K562 (cell line): ENCODE measurements at regions not wholly inside any gene's neighbourhood (a gene's known extent, or its start where the extent isn't known, plus 50 kb on each side); places are given as distances from the start of the nearest gene placed in this dataset.

Experiments used
- ATAC-seq: fragments of 200-7000 bp; cut with Tn5 transposase; 3 replicates; pipeline ENCODE4 v1.9.1; 2020; ENCODE audit warnings: moderate library complexity
- BruUV-seq: library from RNA; stranded (reverse); fragments of 400-500 nt; replicated peaks from 2 replicates; lab custom pipeline; 2021; lab: Mats Ljungman, UMichigan
- CTCF ChIA-PET: fragments of 300-600 bp; formaldehyde crosslinking; extraction: SDS; loops from one replicate; lab custom pipeline; 2021; ENCODE audit warnings: low intra/inter-chr PET ratio; lab: Yijun Ruan, JAX
- POLR2A ChIA-PET: fragments of 300-600, 350-650 bp; sonication (Branson Sonifier 250); formaldehyde crosslinking; extraction: SDS; loops from one replicate; lab custom pipeline; 2021; ENCODE audit warnings: antibody characterized with exemption, inconsistent platforms; lab: Yijun Ruan, JAX
- DNase-seq, 4 experiments: peaks; one replicate each; pipeline versions ENCODE4 v3.0.0 to v3.0.0-alpha.2; 2011 to 2018; ENCODE audit warnings: low spot score in 3 of 4, mixed read lengths in 3 of 4; ENCODE audit errors: extremely low read depth in 1 of 4
- FAIRE-seq: peaks from 2 replicates; lab custom pipeline; 2011; peaks lifted over from hg19 to GRCh38; lab: Jason Lieb, UNC
- H2AFZ ChIP-seq: 2 replicates; pipeline ENCODE4 v1.6.0; 2011; ENCODE audit warnings: low read depth, low read length, control low read depth, inconsistent platforms
- H3K27ac ChIP-seq: fragments of 200-600 bp; 3 replicates; pipeline ENCODE4 v1.8.0; 2011; ENCODE audit warnings: low read depth, mild to moderate bottlenecking, control low read depth, inconsistent platforms, low read length, moderate library complexity, mixed read lengths; ENCODE audit errors: extremely low read depth
- H3K27me3 ChIP-seq, 2 experiments: fragments of 300-600 bp in 1 of 2; 2 replicates in 1 of 2; 3 replicates in 1 of 2; pipeline versions ENCODE4 v1.6.0 to v1.8.0; 2011; ENCODE audit warnings: inconsistent platforms in 2 of 2, low read length in 2 of 2, mild to moderate bottlenecking in 1 of 2, mixed read lengths in 1 of 2, moderate library complexity in 1 of 2; ENCODE audit not compliant: control insufficient read depth in 2 of 2, insufficient read depth in 2 of 2
- H3K36me3 ChIP-seq: fragments of 300-600 bp; 3 replicates; pipeline ENCODE4 v1.8.0; 2011; ENCODE audit warnings: mild to moderate bottlenecking, low read length, inconsistent platforms; ENCODE audit not compliant: control insufficient read depth, insufficient read depth
- H3K4me1 ChIP-seq, 2 experiments: fragments of 200-600 bp in 1 of 2; replicated peaks in 1 of 2; 2 replicates in 1 of 2; 3 replicates in 1 of 2; pipeline versions ENCODE4 v1.5.1 to v1.8.0; 2011; ENCODE audit warnings: inconsistent platforms in 2 of 2, low read length in 2 of 2, mild to moderate bottlenecking in 1 of 2, mixed read lengths in 1 of 2, moderate library complexity in 1 of 2; ENCODE audit not compliant: control insufficient read depth in 2 of 2, insufficient read depth in 2 of 2
- H3K4me2 ChIP-seq: 2 replicates; pipeline ENCODE4 v1.6.1; 2011; ENCODE audit warnings: low read length, control low read depth, inconsistent platforms, mixed read lengths; ENCODE audit not compliant: insufficient read depth
- H3K4me3 ChIP-seq: fragments of 200-600 bp; sonication (generic), shearing (Covaris generic); 2 replicates; pipeline ENCODE4 v1.5.1; 2016; ENCODE audit warnings: control low read depth, inconsistent platforms
- H3K79me2 ChIP-seq: fragments of 200-600 bp; 3 replicates; pipeline ENCODE4 v1.8.0; 2011; ENCODE audit warnings: low read length, inconsistent platforms; ENCODE audit not compliant: control insufficient read depth, insufficient read depth
- H3K9ac ChIP-seq, 2 experiments: 2 replicates each; pipeline versions ENCODE4 v1.6.0 to v1.6.1; 2011; ENCODE audit warnings: low read depth in 2 of 2, low read length in 2 of 2, control low read depth in 1 of 2, inconsistent platforms in 1 of 2, mild to moderate bottlenecking in 1 of 2, mixed read lengths in 1 of 2; ENCODE audit not compliant: insufficient read depth in 1 of 2
- H3K9me1 ChIP-seq: one replicate; pipeline ENCODE4 v1.6.0; 2011; ENCODE audit warnings: inconsistent platforms, mild to moderate bottlenecking, low read length, moderate library complexity; ENCODE audit not compliant: control insufficient read depth, insufficient read depth
- H3K9me3 ChIP-seq: replicated peaks from 2 replicates; pipeline ENCODE4 v1.5.1; 2011; ENCODE audit warnings: low read depth, low read length, inconsistent platforms; ENCODE audit not compliant: control insufficient read depth, insufficient read depth
- H4K20me1 ChIP-seq: replicated peaks from 2 replicates; pipeline ENCODE4 v1.6.1; 2011; ENCODE audit warnings: low read length, inconsistent platforms, mixed read lengths; ENCODE audit not compliant: control insufficient read depth, insufficient read depth
- DLX4 ChIP-seq: fragments of 250-450 bp; sonication (Bioruptor Pico); IDR thresholded peaks from 2 replicates; pipeline ENCODE4 v1.6.1; 2021; ENCODE audit warnings: mild to moderate bottlenecking
- FOXA1 ChIP-seq: fragments of 450-650 bp; IDR thresholded peaks from 2 replicates; pipeline ENCODE4 v1.6.1; 2016; ENCODE audit warnings: mild to moderate bottlenecking, borderline replicate concordance
- GTF2A2 ChIP-seq: IDR thresholded peaks from 2 replicates; pipeline ENCODE4 v1.6.1; 2016; ENCODE audit warnings: mild to moderate bottlenecking, missing genetic modification characterization, missing compliant biosample characterization
- IRF9 ChIP-seq: fragments of 450-650 bp; IDR thresholded peaks from 2 replicates; pipeline ENCODE4 v1.6.1; 2016; ENCODE audit warnings: missing biosample characterization, missing genetic modification characterization
- PML ChIP-seq: IDR thresholded peaks from 2 replicates; pipeline ENCODE4 v1.6.1; 2012; ENCODE audit warnings: low read length, inconsistent platforms
- PRDM10 ChIP-seq: fragments of 450-650 bp; IDR thresholded peaks from 2 replicates; pipeline ENCODE4 v1.6.1; 2018; ENCODE audit not compliant: partially characterized antibody
- ZBTB49 ChIP-seq: sonication (generic); formaldehyde crosslinking; IDR thresholded peaks from 2 replicates; pipeline ENCODE4 v1.8.0; 2022; ENCODE audit warnings: missing genetic modification reagents, mild to moderate bottlenecking, borderline replicate concordance
- ZNF124 ChIP-seq: sonication (generic); formaldehyde crosslinking; IDR thresholded peaks from 2 replicates; pipeline ENCODE4 v1.8.1; 2022; ENCODE audit warnings: missing genetic modification reagents
- ZNF280B ChIP-seq: fragments of 250-450 bp; sonication (Bioruptor Pico); IDR thresholded peaks from 2 replicates; pipeline ENCODE4 v1.5.1; 2021; ENCODE audit warnings: mild to moderate bottlenecking
- ZNF384 ChIP-seq: IDR thresholded peaks from 2 replicates; pipeline ENCODE4 v1.6.1; 2012; ENCODE audit warnings: low read depth, low read length, improper control_type of control experiment
- ZNF589 ChIP-seq: fragments of 200-800 bp; sonication (Bioruptor generic); IDR thresholded peaks from 2 replicates; pipeline ENCODE4 v1.6.1; 2016; ENCODE audit warnings: low read depth, missing genetic modification characterization, missing compliant biosample characterization
- ZNF785 ChIP-seq: fragments of 250-450 bp; sonication (Bioruptor Pico); IDR thresholded peaks from 2 replicates; pipeline ENCODE4 v1.4.0; 2020; ENCODE audit warnings: mild to moderate bottlenecking
- WGBS: fragments of 100-300 bp; shearing (Covaris generic); methylation state at CpG from one replicate; pipeline ENCODE4 v1.1.6; 2016; ENCODE audit warnings: low coverage, mixed read lengths; ENCODE audit not compliant: insufficient coverage; ENCODE audit errors: missing lambda C conversion rate; 5-methylcytosine and 5-hydroxymethylcytosine counted together
- in situ Hi-C: fragments of 300-500 bp; cut with MboI; formaldehyde crosslinking; loops from 4 replicates; pipeline ENCODE4 v1.15.0; 2018; ENCODE audit warnings: inconsistent platforms, mixed read lengths
- intact Hi-C: fragments of 100-400 bp; cut with micrococcal nuclease; formaldehyde crosslinking; loops from 2 replicates; pipeline ENCODE4 v1.14.2; 2022

GRCh38 chrX:74225111-74225510 is 78.9 kb upstream of the ZCCHC13 start:
- Histone ChIP-seq H3K9ac (no peak overlapping the region), H3K36me3 (peaks cover 5% of the 10 kb centered on the region; the same call in 1 of the 3 replicates), H3K4me1 (no peaks in the 10 kb centered on the region), H4K20me1 (no peaks in the 10 kb centered on the region), H3K4me3 (no peak overlapping the region), H3K79me2 (no peaks in the 10 kb centered on the region; the same call in 2 of the 3 replicates), H3K4me2 (no peak overlapping the region), H3K27ac (no peak overlapping the region), H3K9me1 (no peaks in the 10 kb centered on the region), H3K9me3 (no peaks in the 10 kb centered on the region), H2AFZ (no peak overlapping the region), H3K27me3 (no peaks in the 10 kb centered on the region)
- intact Hi-C loops (no loop called here), in situ Hi-C loops (no loop called here)
- no TSS peak for BruUV-seq
- ATAC-seq (no peak), FAIRE-seq (no peak), DNase-seq (no peak)
- ChIA-PET CTCF (no interaction called here), POLR2A (no interaction called here)
- WGBS, result 100% methylated on average over 2 of the region's 5 CpGs
- TF ChIP-seq PRDM10 (no peak), ZNF589 (CRISPR knock-in tag) (no peak), ZNF280B (no peak), ZBTB49 (no peak), DLX4 (CRISPR knock-in tag) (no peak), IRF9 (no peak), ZNF124 (CRISPR knock-in tag) (no peak), PML (no peak), ZNF785 (CRISPR knock-in tag) (no peak), FOXA1 (no peak), ZNF384 (no peak), GTF2A2 (no peak)
